Nucleus accumbens (tissue), 56 donors: ENCODE measurements at regions not wholly inside any gene's neighbourhood (a gene's known extent, or its start where the extent isn't known, plus 50 kb on each side); places are given as distances from the start of the nearest gene placed in this dataset.
"Not testable (repeated sequence)": the region's sequence is repeated elsewhere in the genome, so short reads cannot be mapped to it uniquely, and the experiment has no call there.

ENCODE experiments used
- DNase-seq, 56 donors: peaks; one replicate each; lab custom pipeline; 2025; lab: John Stamatoyannopoulos, UW

GRCh38 chrX:116873671-116874070, 410.9 kb upstream of the CT83 start:
- DNase-seq, result no peak

DNA sequence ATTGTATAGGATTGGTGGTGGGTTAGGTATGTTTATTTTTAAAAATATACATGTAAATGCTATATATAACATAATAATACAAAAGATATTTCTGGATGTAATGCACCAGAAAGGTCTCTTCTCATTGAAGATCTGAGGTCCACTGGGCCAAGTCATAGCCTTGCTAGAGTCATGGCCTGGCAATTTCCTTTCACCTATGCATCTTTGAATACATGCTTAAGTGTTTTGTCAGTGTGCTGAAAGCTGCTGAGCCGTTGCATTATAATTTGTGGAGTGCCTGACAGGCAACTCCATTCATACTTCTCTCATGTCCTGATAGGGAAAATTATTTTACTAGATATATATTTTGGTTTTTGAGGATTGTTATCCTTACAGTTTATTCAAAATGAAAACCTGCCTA, 410.2 kb upstream of the CT83 start:
- no peak for DNase-seq

DNA sequence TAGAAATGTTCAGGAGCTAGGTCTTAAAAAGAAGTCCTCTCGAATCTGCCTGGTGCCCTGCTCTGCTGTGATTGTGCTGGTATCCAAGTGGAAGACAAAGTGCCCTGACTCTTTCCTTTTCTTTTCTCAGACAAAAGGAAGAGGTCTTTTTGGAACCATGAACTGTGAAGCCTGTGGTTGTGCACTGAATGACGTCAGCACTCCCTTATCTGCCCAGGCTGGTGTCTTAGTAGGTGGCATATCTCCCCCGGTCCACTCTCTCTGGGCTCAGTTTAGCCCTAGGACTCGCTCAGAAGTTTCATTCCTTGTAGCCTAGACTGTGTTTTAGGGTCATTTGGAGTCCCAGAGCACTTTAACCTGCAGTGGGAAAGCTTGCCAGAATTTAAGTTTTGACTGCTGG, 400.3 kb upstream of the CT83 start:
- DNase-seq, result no peak

DNA sequence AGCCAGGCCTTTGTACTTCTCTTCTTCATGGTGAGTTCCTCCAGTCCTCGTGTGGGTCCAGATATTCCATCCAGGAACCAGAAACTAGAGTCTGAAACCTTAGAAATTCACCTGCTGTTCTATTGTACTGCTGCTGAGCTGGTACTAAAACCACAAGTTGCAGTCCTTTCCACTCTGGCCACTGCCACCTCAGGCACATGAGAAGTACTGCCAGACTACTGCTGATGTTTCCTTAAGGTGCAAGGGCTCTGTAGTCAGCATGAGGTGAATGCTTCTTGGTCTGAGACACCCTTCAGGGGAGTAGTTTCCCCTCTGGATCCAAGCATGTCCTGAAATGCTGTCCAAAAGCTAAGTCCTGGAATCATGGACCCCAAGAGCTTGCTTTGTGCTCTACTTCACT, 399.6 kb upstream of the CT83 start:
- no peak for DNase-seq

DNA sequence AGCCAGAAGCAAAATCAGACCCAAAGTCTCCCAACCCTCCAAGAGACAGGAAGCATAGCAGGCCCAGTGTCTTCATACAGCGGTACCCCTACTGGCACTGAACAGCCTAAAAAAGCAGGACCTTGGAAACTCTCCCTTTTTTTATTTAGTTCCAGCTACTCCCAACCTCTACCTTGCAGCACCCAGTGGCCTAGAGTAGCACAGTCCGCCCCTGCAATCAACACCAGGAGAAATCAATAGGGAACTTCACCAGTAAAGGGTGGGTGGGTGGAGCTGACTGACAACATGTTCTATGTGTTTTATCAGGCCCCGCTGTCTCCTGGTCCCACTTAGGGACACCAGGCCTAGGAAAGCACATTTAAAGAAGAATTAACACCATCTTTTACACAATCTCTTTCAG, 378.5 kb upstream of the CT83 start:
- no peak for DNase-seq

DNA sequence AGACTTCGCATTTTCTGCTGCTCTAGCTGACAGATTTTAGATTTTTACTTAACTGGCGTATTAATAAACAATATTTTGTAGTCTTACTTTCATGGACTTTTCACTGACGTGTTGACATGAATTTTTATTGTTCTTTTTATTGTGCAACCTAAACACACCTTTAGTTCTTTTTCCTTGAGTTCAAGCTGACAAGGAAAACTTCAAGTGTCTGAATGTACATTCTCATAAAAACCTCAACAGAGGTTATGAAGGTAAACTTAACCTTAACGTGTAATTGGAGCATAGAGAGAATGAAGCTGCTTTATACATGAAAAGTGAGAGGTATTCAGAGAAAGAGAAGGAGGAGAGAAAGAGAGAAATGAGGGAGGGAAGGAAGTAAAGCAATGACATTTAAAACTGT, 364.3 kb upstream of the CT83 start:
- no peak for DNase-seq

DNA sequence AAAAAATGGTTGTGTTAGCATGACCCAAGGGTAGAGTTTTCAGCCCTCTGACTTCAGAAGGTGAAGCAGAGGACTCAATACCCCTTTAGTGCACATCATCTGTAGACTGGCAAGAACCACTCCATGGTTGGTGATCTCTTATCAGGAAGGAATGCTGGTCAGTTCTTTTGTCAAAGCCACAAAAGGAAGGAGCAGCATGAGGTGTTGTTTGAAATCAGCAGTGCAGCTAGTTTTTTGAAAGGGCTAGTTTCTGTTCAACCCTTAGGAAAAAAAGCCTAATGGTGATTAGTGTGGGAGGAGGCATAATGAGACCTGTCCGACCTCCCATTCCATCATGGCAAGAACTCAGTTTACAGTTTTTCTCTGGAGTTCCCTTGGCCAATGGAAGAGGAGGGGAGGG, 362.0 kb upstream of the CT83 start:
- DNase-seq, result no peak

GRCh38 chrX:116823677-116824076, 360.9 kb upstream of the CT83 start:
- no peak for DNase-seq

GRCh38 chrX:116806288-116806802, 343.6 kb upstream of the CT83 start:
- no peak for DNase-seq

- no peak for DNase-seq
These were observed 339.2 kb upstream of the CT83 start for GRCh38 chrX:116801943-116802342.

GRCh38 chrX:116781926-116782325, 319.1 kb upstream of the CT83 start:
- DNase-seq, result no peak

GRCh38 chrX:116757491-116757890, 294.7 kb upstream of the CT83 start:
- no peak for DNase-seq

DNA sequence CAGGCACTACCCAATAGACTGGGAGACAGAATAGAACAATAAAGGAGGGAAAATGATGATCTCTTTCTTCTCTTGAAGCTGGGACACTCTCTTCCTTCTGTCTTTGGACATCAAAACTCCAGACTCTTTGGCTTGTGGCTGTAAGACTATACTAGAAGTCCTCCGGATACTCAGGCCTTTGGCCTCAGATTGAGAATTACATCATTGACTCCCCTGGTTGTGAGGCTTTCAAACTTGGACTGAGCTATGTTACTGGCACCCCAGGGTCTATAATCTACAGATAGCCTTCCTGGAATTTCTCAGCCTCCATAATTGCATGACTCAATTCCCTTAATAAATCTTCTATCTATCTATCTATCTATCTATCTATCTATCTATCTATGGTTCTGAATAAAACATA, 294.2 kb upstream of the CT83 start:
- no peak for DNase-seq

DNA sequence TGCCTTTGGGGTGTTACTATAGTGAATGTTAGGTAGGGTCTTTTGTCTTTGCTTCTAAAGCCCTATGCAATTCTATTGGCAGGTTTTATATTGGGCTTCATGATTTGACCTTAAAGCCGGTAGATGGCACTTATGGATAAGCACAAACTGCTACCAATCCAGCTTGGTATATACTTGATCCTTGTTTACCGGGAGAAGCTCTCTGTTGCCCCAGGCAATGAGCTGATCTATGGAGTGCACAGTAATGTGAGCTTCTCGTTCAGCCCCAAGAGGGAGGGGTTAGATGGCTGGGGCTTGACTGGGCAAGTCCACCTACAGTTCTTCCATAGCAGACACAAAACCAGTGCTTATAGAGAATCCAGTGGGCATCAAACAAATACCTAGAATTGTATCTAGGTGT, 287.2 kb upstream of the CT83 start:
- DNase-seq, result no peak

GRCh38 chrX:116732214-116732613, 269.4 kb upstream of the CT83 start:
- DNase-seq, result no peak

DNA sequence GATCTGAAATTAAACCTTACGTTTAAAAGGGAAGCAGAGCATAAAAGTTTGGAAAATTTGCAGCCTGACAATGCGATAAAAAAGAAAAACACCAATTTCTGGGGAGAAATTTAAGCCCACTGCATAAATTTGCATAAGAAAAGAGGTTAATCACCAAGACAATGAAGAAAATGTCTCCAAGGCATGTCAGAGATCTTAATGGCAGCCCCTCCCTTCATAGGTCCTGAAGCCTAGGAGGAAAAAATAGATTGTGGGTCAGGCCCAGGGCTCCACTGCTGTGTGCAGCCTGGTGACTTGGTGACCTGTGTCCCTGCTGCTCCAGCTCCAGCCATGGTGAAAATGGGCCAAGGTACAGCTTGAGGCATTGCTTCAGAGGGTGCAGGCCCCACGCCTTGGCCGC, 264.0 kb upstream of the CT83 start:
- no peak for DNase-seq

DNA sequence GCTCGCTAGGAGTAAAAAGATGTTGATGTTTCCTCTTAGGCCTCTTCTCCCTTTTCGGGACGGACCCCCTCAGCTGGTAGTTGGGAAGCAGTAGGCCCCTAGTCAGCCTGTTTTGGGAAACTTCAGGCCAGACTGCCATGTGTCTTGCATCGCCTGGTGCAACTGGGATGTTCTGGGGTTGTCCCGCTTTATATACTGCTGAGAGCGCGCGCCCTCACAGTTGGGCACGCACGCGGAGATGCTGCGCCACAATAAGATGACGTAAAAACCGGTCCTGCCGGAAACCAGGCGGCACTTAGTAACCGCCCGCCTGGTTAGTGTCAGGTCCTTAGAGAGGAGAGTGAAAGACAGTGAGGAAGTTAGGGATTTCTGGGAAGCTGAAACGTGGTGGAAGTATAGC, 231.3 kb upstream of the CT83 start:
- DNase-seq, result no peak

DNA sequence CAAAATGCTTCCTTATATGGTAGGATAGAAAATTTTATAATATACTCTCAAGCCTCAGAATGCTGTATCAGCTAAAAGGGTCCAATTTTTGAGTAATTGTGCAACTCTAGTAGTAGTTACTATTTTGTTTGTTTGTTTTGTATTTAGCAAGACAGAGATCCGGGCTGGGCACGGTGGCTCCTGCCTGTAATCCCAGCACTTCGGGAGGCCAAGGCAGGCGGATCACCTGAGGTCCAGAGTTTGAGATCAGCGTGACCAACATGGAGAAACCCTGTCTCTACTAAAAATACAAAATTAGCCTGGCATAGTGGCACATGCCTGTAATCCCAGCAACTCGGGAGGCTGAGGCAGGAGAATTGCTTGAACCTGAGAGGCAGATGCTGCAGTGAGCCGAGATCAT, 216.8 kb upstream of the CT83 start:
- not testable (repeated sequence) for DNase-seq

DNA sequence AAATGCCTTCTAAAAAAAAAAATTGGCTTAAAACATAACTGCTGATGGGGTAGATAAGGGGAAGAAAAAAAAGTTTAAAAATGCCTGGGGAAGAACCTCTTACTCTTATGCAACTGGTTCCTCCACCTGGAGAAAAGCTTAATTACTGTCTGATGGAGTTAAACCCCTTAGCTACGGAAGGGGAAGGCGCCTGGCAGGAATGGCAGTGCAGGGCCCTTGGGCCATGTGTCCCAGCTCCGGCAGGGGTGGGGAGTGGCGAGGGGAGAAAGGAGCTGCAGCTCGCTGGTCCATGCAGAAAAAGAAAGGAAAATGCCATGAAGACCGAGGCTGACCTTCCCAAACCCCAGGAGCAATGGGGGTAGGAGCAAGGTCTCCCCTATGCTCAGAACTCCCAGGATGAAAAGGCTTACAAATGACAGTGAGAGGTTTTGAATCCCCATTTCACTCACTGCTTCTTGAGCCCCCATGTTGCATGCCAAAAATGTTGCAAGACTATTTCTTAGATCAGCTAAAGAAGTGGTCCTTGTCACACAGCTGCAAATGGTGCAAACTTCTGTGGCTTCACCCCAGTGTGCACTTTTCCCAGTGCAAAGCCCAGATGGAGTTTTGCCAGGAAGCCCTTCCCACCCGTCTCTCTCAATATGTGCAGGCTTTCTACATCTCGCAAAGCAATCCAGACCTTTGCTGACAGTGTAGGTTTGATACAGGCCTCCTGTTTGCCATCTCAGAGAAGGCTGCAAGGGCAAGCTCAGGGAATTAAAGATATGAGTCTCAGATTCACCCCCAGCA, 204.8 kb upstream of the CT83 start:
- DNase-seq, result no peak

GRCh38 chrX:116657071-116657470, 194.3 kb upstream of the CT83 start:
- DNase-seq, result no peak

- no peak for DNase-seq
These were observed 165.7 kb upstream of the CT83 start for GRCh38 chrX:116628464-116628863.

DNA sequence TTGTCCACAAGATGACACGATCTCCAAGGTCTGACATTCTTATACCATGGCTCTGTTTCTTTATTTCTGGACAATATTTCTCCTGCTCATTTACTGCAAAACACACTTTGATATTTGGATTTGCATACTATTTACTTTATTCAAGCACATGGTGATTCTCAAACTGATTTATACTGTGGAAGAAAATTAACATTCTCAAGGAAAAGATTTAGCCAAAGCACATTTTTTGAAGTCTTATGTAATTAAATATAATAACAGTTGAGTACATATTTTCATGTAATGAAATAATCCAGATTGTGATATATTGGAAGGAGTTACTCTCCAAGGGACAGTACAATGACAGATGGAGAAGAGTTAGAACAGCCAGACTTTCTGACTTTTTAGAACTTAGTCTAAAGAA, 155.8 kb upstream of the CT83 start:
- no peak for DNase-seq

- DNase-seq, result no peak
These were observed 145.0 kb upstream of the CT83 start for GRCh38 chrX:116607776-116608175.
